Hepatocyte (in vitro differentiated cells): ENCODE measurements at regions not wholly inside any gene's neighbourhood (a gene's known extent, or its start where the extent isn't known, plus 50 kb on each side); places are given as distances from the start of the nearest gene placed in this dataset.

Experiments used
- DNase-seq: peaks from one replicate; pipeline ENCODE4 v3.0.0-alpha.2; 2016; ENCODE audit warnings: low spot score
- H2AFZ ChIP-seq: fragments of 200-600 bp; sonication (generic); 2 replicates; pipeline ENCODE4 v1.6.0; 2016; ENCODE audit warnings: antibody characterized with exemption, mild to moderate bottlenecking
- H3K27ac ChIP-seq: fragments of 200-600 bp; sonication (generic); 2 replicates; pipeline ENCODE4 v1.5.1; 2016; ENCODE audit warnings: mild to moderate bottlenecking
- H3K27me3 ChIP-seq: fragments of 200-600 bp; sonication (generic); 2 replicates; pipeline ENCODE4 v1.6.1; 2016
- H3K36me3 ChIP-seq: fragments of 200-600 bp; sonication (generic); replicated peaks from 2 replicates; pipeline ENCODE4 v1.5.1; 2016; ENCODE audit warnings: low read depth; ENCODE audit not compliant: insufficient read depth
- H3K4me1 ChIP-seq: fragments of 200-600 bp; sonication (generic); 2 replicates; pipeline ENCODE4 v1.5.1; 2016; ENCODE audit warnings: mild to moderate bottlenecking, moderate library complexity; ENCODE audit not compliant: insufficient read depth
- H3K4me2 ChIP-seq: fragments of 200-600 bp; sonication (generic); 2 replicates; pipeline ENCODE4 v1.6.0; 2016
- H3K4me3 ChIP-seq: fragments of 200-600 bp; sonication (generic); 2 replicates; pipeline ENCODE4 v1.5.1; 2016; ENCODE audit warnings: mild to moderate bottlenecking
- H3K79me2 ChIP-seq: fragments of 200-600 bp; sonication (generic); 2 replicates; pipeline ENCODE4 v1.6.0; 2017; ENCODE audit warnings: mild to moderate bottlenecking
- H3K9me2 ChIP-seq: fragments of 200-600 bp; sonication (generic); replicated peaks from 2 replicates; pipeline ENCODE4 v1.6.0; 2017; ENCODE audit warnings: mild to moderate bottlenecking; ENCODE audit not compliant: insufficient read depth
- H3K9me3 ChIP-seq: fragments of 200-600 bp; sonication (generic); 2 replicates; pipeline ENCODE4 v1.5.1; 2016; ENCODE audit warnings: low read depth, mild to moderate bottlenecking
- H4K20me1 ChIP-seq: fragments of 200-600 bp; sonication (generic); 2 replicates; pipeline ENCODE4 v1.6.0; 2016; ENCODE audit warnings: mild to moderate bottlenecking; ENCODE audit not compliant: insufficient read depth, poor library complexity, severe bottlenecking
- EZH2 ChIP-seq: fragments of 200-600 bp; sonication (generic); IDR thresholded peaks from 2 replicates; pipeline ENCODE4 v1.6.1; 2016; ENCODE audit warnings: antibody characterized with exemption, mild to moderate bottlenecking, borderline replicate concordance
- EZH2phosphoT487 ChIP-seq: fragments of 200-600 bp; sonication (generic); IDR thresholded peaks from one replicate; pipeline ENCODE4 v1.6.1; 2018; ENCODE audit warnings: antibody characterized with exemption, mild to moderate bottlenecking, low read depth, moderate library complexity; ENCODE audit not compliant: unreplicated experiment, severe bottlenecking
- WGBS: methylation state at CpG from one replicate; pipeline ENCODE4 v1.1.6; 2016; ENCODE audit warnings: low lambda C conversion rate; ENCODE audit errors: missing lambda C conversion rate; 5-methylcytosine and 5-hydroxymethylcytosine counted together
- TF ChIP-seq, protein P1 (sequence below): fragments of 200-600 bp; sonication (generic); IDR thresholded peaks from 2 replicates; pipeline ENCODE4 v1.5.1; 2016; ENCODE audit warnings: antibody characterized with exemption, mild to moderate bottlenecking; ENCODE audit not compliant: poor library complexity

DNA sequence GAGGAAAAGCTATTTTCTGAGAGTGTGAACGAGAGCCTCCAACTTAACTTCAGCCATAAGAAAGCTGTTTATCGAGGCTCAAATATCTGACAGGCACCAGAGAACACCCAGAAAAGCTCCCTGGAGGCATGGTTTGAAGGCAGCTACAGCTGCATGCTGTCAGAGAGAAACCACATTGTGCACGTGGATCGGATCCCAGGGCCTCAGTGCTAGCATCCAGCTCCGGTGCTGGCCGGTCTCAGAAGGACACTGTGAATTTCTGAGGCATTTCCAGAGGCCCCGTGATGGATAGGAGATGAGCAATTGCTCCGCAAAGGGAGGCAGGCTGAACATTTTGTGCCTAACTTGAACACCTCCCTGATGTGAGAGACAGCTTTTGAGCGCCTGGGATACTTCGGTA, 315.7 kb downstream of the FGF9 start:
- Histone ChIP-seq H3K4me3 (no peak overlapping the region), H4K20me1 (no peaks in the 10 kb centered on the region), H2AFZ (no peak overlapping the region), H3K9me3 (no peaks in the 10 kb centered on the region), H3K79me2 (no peaks in the 10 kb centered on the region), H3K27me3 (no peaks in the 10 kb centered on the region), H3K4me1 (no peaks in the 10 kb centered on the region), H3K36me3 (no peaks in the 10 kb centered on the region), H3K4me2 (no peak overlapping the region), H3K27ac (peak overlapping the region; percentile 23), H3K9me2 (no peaks in the 10 kb centered on the region)
- TF ChIP-seq, protein P1, sequence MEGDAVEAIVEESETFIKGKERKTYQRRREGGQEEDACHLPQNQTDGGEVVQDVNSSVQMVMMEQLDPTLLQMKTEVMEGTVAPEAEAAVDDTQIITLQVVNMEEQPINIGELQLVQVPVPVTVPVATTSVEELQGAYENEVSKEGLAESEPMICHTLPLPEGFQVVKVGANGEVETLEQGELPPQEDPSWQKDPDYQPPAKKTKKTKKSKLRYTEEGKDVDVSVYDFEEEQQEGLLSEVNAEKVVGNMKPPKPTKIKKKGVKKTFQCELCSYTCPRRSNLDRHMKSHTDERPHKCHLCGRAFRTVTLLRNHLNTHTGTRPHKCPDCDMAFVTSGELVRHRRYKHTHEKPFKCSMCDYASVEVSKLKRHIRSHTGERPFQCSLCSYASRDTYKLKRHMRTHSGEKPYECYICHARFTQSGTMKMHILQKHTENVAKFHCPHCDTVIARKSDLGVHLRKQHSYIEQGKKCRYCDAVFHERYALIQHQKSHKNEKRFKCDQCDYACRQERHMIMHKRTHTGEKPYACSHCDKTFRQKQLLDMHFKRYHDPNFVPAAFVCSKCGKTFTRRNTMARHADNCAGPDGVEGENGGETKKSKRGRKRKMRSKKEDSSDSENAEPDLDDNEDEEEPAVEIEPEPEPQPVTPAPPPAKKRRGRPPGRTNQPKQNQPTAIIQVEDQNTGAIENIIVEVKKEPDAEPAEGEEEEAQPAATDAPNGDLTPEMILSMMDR = no peak
- TF ChIP-seq EZH2phosphoT487 = no peak
- TF ChIP-seq EZH2 = no peak
- DNase-seq = peak; percentile 22
- 74% methylated on average over 10 of the region's 10 CpGs for WGBS

DNA sequence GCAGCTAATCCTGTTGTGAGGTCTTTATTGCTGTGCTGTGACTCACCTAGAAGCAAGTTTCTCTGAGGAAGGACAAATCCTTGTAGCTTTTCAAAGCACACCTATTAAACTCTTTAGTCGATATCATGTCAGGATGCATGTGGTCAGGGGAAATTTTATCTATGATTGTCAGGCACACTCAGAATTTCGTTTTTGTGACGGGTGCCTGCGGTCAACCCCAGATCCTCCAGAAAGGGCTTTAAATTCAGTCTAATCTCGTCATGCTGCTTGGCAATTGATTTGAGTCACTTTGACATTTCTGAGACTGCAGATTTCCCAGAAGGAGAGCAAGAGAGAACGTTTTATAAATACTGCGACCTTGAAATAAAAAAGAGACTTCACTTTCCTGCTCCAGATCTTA, 316.9 kb downstream of the FGF9 start:
- H3K4me2 ChIP-seq = no peak overlapping the region
- no peaks in the 10 kb centered on the region for H3K27me3 ChIP-seq
- DNase-seq = no peak
- H3K4me3 ChIP-seq = no peak overlapping the region
- H4K20me1 ChIP-seq = no peaks in the 10 kb centered on the region
- H3K9me3 ChIP-seq = no peaks in the 10 kb centered on the region
- no peak overlapping the region for H3K27ac ChIP-seq
- no peak overlapping the region for H2AFZ ChIP-seq
- no peaks in the 10 kb centered on the region for H3K79me2 ChIP-seq
- H3K36me3 ChIP-seq = no peaks in the 10 kb centered on the region
- 56% methylated on average over 7 of the region's 7 CpGs for WGBS
- no peaks in the 10 kb centered on the region for H3K4me1 ChIP-seq
- TF ChIP-seq, protein P1 = no peak
- no peak for TF ChIP-seq EZH2
- no peak for TF ChIP-seq EZH2phosphoT487
- H3K9me2 ChIP-seq = no peaks in the 10 kb centered on the region

DNA sequence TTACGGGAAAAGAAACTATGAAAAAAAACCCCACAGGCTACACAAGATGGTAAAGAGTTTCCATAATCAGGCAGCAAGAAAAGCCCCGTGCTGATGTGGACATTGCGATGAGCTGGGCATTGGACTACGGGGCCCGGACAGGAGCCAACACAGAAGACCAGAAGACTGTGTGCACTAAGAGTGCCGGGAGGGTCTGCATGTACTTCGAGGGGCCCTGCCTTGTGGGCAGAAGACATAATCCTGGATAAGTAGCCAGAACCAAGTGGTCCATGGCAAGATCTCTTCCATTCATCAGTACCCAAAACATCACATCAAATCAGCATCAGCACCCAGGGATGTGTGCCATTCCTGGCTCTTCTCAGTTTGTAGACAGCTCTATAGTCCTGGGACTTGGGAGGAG, 317.8 kb downstream of the FGF9 start:
- no peaks in the 10 kb centered on the region for H3K79me2 ChIP-seq
- H3K4me3 ChIP-seq = no peak overlapping the region
- no peak overlapping the region for H3K27ac ChIP-seq
- H3K4me2 ChIP-seq = no peak overlapping the region
- no peaks in the 10 kb centered on the region for H4K20me1 ChIP-seq
- no peaks in the 10 kb centered on the region for H3K9me3 ChIP-seq
- no peak for DNase-seq
- H3K27me3 ChIP-seq = no peaks in the 10 kb centered on the region
- H3K36me3 ChIP-seq = no peaks in the 10 kb centered on the region
- TF ChIP-seq EZH2 (no peak), EZH2phosphoT487 (no peak)
- TF ChIP-seq, protein P1 = no peak
- no peaks in the 10 kb centered on the region for H3K4me1 ChIP-seq
- no peaks in the 10 kb centered on the region for H3K9me2 ChIP-seq
- 95% methylated on average over 7 of the region's 7 CpGs for WGBS
- H2AFZ ChIP-seq = no peak overlapping the region

DNA sequence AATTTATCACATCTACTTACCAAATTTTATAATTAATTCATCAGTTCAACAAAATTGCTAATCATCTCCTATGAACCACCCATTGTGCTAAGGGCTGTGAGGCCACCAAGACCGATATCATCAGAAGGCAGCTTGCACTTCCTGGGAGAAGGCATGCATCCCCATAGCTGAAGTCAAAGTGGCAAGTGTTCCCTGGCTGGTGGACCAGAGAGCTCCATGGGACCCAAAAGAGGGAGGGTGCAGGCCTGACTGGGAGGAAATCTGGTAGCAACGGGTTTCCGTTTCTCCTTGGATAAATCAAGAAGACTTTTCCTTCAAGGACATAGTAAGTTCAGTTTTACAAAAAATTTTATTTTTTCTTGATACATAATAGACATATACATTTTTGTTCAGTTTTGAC, 325.2 kb downstream of the FGF9 start:
- Histone ChIP-seq H3K36me3 (no peaks in the 10 kb centered on the region), H3K27ac (no peak overlapping the region), H3K9me2 (no peaks in the 10 kb centered on the region), H3K4me3 (no peak overlapping the region), H3K4me1 (no peaks in the 10 kb centered on the region), H4K20me1 (no peaks in the 10 kb centered on the region), H3K9me3 (no peaks in the 10 kb centered on the region), H3K79me2 (no peaks in the 10 kb centered on the region), H2AFZ (no peak overlapping the region), H3K4me2 (no peak overlapping the region), H3K27me3 (no peaks in the 10 kb centered on the region)
- DNase-seq = no peak
- WGBS = 97% methylated on average over 3 of the region's 3 CpGs
- TF ChIP-seq EZH2 (no peak), EZH2phosphoT487 (no peak)
- TF ChIP-seq, protein P1 = no peak
